Activated CD8-positive, alpha-beta memory T cell treated with anti-CD3 and anti-CD28 coated beads, Interleukin-2, amount 50 U/mL, for 4 hours (primary cell): ENCODE measurements at regions not wholly inside any gene's neighbourhood (a gene's known extent, or its start where the extent isn't known, plus 50 kb on each side); places are given as distances from the start of the nearest gene placed in this dataset.

Source experiments
- DNase-seq: peaks from one replicate; pipeline ENCODE4 v3.0.0-alpha.2; 2020

DNA sequence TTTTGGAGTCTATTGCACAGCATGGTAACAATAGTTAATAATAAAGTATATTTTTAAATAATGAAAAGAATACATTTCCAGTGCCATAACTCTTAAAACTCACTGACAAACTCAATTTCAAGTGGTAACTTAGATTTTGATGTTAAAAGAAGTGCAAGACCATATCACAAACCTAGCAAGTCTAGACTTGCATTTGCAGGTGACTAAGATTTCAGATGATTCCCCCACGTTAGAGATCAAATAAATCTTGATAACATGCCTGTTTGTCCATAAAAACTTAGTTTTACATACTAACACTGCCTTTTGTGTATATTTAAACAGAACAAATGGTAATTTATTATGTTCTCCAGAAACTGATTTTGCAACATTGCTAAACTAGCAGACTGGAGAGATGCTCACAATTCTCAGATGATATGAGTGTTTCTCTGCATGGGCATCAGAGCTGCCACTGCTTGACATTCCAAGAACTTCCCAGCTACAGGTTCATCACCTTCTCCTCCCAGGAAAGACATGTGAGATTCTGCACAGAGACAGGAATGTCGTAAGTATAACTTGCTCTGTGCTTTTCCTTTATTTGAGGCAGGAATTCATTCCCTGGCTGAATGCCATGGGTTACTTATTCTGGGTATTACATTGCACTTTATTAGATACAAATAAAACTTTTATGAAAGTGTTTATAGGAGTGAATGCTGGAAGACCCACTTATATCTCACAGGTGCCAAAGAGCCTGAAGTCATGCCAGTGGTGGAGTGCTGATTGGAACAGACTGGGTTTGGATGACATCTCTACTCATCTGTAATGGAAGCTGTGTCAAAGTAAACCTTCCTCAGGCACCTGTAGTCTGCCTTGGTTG, 160.2 kb upstream of the FOXA2 start:
- DNase-seq: no peak

DNA sequence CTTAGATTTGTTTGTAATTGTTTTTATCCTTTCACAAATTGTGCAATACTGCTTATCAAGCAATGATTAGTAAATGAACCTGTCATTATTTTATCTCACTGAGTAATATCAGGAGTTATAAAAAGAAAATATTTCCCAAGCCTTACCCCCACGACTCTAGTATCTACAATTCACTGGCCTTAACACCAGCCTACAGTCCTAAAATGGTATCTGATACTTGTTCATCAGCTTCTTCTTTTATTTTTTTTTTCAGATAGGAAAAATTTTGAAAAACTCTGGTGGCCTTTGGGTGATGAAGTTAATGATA, 160.8 kb upstream of the FOXA2 start:
- no peak for DNase-seq

DNA sequence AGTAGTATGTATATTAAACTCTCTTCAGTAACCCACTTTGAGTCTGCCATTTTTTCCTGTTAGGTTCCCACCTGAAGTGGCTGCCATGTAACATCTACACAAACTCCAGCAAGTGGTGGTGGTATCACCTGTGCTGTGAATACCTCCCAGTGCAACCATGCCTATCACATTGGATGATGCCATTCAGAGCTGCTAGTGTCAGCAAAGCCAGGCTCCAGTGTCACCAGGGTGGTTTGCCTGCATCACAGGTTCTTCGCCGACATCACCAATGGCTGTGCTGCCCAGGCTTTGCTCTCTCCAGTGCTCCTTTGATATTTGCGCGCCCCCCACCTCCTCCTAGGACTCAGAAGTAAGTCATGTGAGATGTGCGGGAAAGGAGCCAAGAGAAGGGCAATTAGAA, 162.6 kb upstream of the FOXA2 start:
- DNase-seq: no peak

DNA sequence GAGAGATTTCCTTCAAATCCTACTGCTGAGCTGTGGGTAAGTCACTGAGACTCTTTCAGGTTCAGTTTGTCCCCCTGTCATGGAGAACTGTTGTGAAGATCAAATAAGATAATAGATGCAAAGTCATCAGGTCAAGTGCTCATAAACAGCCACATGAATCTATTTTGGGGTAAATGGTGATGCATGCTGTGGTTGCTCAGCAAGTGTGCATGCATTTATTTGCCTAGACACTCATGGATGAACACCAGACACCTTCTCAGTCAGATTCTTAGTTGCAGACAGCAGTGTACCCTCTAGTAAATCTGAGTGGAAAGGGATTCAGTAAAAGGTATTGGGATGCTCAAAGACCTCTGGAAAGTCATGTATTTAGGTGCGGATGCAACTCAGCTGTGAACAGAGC, 168.0 kb upstream of the FOXA2 start:
- no peak for DNase-seq

DNA sequence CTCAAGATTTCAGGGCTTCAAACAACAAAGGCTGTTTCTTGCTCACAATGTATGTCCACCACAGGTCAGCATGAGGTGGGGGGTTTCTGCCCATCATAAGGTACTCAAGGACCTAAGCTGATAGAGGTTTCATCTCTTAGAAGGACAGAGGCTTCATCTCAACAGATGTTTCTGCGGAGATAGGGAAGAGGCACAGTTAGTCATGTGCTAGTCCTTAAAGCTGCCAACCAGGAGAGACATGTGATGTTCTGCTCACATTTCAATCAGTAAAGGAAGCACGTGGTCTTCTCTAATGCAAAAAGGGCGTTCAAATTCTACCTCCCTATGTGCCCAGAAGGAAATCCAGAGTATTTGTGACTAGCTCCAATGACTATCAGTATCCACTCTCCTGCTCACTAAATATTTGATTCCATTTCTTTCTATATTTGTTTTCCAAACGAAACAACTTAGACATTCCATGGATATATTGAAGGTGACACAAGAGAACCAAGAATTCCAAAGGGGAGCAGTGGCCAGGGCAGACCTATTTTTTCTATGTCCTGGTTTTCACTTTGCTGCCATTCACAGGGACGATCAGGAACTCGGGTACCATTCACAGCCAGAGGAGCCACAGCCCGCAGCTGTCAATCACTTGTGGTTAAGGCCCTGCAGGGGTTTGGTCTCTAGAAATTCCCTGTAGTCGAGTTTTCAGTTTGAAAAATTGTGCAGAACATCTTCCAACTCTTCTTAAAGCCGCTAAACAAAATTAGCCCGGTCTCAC, 173.2 kb upstream of the FOXA2 start:
- DNase-seq: no peak

DNA sequence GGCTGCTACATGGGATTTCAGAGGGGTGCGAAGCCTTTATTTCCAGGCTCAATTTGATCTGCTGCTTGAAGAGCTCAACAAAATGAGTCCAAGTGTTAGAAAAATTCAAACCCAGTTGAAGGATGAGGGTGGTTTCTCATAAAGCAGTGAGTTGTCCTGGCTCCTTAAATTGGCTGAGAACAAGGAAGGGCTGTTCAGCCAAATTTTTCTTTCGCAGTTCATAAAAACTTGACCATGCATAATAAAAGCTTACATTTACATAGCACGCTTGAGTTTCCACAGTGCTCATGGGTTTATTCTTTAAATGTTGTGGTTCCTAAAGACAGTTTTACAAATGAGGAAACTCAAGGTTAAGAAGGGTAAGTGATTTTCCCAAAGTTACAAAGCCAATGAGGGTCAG, 174.4 kb upstream of the FOXA2 start:
- no peak for DNase-seq

DNA sequence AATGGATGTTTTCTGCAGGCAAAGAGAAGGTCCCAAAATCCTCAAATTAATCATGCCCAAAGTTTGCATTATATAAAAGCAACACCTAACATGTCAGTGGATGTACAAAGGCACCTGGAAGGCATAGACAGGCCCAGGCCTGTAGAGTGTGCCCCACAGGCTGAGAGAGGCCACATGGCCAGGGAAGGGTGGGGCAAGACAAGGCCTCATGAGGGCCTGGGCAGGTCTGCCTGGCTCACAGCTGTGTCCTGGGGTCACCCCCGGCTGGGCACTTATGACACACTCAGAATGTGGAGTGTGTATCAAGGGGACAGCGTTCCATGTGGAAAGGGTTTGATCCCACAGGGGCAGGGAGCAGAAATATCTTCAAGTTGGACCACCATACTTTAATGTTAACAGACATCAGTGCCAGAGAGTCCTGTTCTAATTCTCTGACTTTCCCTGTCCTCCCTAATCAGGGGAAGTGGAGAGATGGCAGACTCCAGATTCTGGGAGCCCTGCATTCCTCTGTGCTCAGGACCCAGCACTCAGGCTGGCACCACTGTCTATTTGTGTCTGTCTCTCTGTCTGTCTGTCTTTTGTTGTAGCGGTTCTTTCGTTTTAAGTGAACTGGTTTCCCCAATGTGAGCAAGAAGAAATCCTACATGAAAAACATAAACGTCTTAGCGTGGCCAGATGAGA, 178.3 kb upstream of the FOXA2 start:
- no peak for DNase-seq

DNA sequence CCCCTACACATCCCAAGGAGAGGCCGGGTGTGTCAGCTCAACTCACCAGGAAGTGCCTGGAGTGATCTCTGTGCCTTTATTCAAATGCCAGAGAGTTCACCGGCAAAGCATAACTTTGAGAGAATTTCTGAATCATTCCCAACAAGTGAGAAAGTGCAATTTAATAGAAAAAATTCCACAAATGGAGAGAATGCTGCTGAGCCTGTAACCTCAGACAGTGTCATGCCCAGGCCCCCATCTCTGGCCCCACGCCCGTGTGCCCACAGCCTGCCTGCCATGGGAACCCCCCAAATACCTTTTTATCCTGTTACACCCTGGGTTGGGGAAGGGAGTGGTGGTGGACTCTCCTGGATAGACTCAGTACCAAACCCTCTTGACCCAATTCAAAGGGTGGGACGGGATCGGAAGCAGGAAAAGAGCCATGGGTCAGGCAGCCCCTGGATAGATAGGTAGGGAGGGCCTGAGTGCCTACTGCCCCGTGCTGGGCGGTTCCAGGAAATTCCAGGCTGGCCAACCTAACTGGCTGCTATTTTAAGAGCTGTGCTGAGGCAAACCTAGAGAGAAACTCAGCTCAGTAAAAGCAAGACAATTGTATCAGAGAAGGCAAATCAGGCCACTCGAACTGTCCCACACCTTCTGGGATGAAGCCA, 179.0 kb upstream of the FOXA2 start:
- no peak for DNase-seq

DNA sequence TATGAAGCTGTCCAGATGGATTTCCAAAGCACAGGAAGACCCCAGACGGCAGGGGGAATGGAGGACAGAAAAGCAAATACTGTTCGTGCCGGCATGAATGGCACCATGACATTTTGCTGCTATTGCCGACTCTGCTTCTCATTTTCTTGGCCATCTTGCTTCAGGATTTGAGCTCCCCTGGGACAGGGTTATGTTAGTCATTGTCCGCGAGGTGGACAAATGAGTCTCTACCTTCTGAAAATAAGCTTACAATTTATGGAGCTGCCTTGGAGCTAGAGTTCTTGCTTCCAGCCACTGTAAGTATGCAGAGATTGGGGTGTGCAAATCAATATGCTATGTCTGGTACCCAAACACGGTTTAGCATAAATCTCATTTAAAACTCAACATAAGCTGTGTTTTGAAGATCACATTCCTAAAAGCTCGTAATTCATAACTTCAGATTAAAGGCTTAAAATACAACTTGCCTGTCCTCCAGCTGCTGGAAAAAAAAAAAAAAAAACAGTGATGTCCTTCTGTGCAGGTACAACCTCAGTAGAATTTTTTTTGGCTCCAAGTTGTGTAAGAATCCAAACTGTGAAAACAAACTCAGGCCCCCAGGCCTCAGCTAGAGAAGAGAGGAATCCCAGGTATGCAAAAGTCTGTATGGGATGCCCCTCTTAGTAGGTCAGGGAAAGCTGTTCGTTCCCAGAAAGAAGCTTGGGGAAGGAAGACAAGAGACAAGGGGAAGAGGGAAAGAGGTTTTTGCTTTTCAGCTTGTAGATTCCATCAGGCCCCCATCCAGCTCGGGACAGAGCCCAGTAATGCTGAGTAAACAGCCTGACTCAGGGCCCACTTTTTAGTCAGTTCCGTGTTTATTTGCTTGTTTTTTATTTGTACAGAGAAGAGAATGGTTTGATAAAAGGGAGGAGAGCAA, 184.2 kb upstream of the FOXA2 start:
- no peak for DNase-seq

DNA sequence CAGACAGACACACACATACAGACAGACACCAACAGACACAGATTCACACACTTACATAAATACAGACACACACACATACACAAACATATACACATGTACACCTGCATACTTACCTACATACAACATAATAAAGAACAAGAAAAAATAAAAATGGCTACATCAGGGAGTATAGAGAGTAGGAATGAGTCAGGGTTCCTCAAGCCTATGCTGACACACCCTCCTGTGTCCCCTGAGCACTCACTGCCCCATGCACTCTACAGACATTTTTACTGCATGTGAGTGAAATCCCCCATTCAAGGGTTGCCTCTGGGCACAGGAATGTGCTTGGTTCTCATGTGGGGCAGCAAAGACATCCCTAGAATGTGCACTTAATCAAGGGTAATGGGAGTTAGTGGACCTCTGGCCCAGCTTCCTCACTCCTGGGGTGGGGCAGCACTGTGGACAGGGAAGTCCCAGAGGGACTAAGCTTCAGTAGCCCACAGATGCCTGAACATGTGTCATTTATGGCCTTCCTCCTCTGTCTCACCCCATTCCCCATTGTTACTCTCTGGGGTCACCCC, 185.9 kb upstream of the FOXA2 start:
- no peak for DNase-seq

DNA sequence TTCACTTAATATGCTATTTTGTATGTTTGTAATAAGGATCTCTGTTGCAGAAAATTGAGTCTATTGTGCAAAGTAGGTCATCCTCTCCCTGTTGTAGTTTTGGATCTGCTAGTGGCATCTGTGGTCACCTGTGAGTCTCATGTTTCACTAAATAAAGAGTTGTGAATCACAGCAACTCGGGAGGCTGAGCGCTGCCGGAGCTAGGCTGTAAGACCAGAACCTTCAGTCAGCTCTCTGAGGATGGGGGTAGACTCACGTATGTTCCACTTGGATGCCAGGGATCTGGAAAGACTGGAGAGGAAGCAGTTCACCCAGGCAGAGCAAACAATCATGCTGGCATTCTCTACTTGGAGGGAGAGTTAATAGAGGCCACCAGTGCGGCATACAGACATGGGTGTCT, 187.3 kb upstream of the FOXA2 start:
- DNase-seq: no peak

DNA sequence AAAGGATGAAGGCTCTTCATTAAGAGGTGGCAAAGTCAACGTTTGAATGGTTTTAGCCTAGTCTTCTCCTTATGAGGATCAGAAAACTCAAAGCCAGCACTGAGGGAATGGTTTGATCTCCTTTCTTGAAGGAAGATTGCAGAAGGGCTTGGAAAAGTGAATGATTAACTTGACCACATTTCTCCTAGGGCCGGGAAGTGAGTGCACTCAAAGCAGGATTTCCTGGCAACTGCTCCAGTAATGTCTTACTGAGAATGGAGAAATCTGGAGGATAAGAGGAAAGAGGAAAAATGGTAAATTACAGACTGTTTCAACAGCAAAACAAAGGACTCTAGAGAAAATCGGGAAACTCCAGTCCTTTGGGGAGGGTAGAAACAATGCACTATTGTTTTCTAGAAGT, 189.0 kb upstream of the FOXA2 start:
- no peak for DNase-seq

DNA sequence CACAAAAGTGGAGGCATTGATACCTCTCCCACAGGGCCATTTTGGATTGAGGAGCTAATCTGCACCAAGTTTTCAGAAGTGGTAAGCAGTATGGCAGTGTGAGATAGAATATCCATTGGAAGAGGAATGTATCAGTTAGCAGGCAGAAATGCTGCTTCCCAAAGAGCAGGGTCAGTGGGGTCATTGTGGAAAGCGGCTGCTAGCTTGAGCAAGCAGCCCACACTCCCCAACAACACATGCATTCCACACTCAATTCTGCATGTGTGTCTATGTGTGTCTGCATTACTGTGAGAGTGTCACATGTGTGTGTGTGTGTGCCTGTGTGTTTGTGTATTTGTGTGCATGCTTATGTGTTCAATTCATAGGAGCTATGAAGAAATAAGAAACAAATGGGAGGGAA, 190.9 kb upstream of the FOXA2 start:
- no peak for DNase-seq

DNA sequence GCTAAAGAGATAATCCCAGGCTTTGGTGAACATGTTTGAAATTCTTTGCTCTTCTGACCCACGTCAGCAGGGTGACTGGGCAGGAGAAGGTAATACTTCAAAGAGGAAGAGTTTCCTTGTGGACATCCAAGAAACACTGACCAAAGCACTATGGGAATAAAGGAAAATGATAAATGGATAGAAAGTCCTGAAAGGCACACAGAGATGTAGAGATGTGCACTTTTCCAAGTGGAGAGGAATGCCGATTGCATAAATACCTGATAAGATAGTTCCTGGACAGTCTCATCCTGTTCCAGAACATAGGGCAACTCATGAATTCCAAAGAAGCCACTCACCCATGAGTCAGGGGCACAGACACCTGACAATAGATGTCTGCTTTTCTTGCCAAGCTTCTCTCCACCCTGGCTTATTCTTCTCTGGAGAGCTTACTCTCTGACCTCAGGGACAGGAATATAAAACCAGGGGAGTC, 191.3 kb upstream of the FOXA2 start:
- no peak for DNase-seq

DNA sequence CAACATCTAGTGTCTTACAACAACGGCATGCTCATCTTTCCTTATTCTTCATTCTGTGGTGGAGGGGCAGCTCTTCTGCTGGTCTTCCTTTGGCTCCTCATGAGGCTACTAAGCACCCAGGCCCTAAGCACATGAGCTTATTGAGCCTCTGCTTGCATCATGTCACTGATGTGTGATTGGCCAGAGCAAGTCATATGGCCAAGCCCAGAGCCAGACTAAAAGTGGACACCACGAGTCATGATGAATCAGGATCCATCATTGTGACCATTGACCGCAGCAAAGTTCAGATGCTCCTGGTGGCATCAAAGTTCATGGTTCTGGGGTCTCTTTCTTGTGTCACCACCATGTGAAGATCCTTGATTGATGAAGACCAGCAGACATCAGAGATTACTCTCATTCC, 192.0 kb upstream of the FOXA2 start:
- DNase-seq: no peak

DNA sequence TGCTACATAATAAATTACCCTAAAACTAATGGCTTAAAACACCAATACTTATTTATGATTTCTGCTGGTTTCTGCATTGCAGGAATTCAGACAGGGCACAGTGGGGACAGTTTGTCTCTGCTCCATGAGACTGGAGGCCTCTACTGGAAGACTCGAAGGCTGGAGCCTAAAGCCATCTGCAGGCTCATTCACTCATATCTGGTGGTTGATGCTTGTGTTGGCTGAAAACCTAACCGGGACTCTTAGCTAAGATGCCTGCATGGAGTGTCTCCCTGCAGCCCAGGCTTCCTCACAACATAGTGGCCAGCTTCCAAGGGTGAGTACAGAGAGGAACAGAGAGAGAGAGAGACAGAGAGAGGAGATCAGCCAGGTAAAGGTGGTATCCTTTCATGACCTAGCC, 195.5 kb upstream of the FOXA2 start:
- DNase-seq: no peak

DNA sequence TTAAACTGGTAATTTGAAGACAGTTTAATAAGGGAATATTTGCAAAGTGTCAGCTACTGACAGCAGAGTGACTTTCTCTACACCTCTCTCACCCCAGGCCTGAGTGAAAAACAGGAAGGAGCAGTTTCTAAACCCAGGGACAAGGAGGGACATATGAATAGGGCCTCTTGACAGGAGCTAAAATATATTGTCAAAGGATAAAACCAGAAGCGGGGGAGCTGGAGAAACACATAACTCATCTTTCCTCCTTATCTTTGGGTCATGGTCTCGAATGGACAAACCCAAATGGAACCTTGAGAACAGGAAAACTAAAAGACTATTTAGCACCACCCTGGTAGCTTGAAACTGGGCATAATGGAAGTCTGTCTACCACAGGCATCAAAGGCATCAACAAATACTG, 197.5 kb upstream of the FOXA2 start:
- DNase-seq: no peak

DNA sequence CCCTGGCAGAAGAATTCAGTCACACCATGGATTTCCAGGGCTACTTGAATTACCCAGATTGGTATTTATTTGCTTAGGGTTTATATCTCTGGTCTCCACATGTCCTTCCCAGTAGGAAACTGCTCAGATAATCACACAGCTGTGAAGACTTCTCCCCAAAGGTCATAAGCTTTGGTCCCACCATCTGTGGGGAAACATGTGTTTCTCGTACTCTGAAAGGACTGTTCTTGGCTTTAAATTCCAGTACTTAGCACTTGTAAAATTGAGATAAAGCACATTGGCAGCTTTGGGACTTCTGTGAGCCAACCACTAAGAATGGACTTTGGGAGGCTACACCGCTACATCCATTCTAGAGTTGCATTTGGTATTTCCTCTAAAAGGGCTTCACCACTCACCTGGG, 205.3 kb upstream of the FOXA2 start:
- DNase-seq: no peak

DNA sequence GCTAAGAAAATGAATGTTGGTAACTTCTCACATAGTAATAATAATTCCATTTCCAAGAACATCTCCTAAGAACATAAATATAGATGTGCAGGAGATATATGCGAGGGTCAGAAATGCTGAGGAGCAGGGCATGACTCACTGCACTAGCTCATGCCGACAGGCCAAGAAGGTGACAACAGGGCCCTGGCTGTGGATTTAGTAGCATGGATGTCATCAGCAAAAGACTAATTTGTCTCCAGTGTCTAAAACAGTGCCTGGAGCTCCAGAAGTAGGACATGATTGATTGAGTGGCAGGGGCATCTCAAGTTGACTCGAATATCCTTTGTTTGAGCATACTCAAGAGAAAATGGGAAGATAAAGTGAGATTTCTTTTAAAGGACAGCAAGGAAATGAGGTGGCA, 207.0 kb upstream of the FOXA2 start:
- DNase-seq: no peak

DNA sequence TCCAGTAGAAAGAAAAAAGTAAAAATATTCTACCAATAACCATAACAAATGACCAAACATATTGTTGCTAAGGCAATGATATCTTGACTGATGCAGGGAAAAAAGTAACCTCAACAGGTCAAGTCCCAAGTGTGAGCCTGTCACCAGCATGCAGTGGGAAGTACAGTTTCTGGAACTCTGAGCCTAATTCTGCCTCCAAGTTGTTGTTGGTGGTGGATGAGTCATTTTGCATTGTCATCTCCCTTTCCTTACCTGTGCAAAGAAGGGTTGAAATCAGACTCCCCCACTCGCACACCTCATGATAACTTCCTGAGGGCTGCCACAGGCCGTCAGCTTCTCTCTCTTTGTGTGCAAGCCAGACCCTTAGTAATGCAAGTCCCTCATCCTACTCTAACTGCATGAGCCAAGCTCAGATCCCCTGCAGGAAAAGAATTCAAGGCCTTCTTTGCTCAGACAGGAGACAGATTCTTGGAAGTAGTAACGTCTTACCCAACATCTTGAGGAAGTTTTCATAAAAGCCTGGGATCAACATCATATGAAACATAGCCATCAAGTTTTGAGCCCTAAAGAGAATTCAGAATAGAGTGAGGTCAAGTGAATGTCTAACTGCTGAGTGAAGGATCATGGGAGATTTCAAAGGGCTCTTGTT, 207.6 kb upstream of the FOXA2 start:
- DNase-seq: no peak

DNA sequence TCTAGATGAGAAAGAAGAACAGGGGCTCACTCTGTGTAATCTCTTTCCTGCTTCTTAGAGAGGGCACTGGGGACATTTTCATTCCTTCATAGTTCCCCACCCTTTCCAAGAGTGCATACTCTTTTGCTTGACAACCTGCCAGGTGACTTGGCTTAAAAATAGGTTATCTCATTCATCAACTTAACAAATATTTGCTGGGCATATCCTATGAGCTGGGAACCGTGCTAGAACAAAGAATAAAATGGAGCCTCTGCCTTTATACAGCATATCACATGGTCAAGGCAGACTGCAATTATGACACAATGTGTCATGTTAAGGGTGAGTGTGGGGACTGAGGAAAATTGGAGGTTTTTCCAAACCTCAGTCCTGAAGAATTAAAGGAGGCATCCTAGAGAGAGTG, 209.8 kb upstream of the FOXA2 start:
- DNase-seq: no peak

DNA sequence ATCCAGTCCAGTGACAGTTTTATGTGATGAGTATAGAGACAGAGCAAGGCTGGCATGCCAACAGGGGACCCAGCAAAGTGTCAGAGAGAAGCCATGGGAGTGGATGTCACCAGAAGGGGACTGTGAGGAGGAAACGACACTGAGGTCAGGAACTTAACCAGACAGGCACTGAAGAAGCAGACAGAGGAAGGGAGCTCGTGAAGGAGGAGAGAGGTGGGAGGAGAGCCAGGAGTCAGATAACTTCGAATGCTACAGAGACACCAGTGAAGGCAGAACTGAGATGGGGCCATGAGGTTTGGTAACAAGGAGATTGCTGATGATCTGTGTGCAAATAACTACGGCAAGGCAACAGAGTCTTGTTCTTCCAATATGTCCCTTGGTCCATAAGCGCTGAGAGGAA, 211.1 kb upstream of the FOXA2 start:
- no peak for DNase-seq
